RWPE2 (cell line): ENCODE measurements at regions not wholly inside any gene's neighbourhood (a gene's known extent, or its start where the extent isn't known, plus 50 kb on each side); places are given as distances from the start of the nearest gene placed in this dataset.

Source experiments
- ATAC-seq: fragments of 200-7000 bp; cut with Tn5 transposase; 3 replicates; pipeline ENCODE4 v1.9.1; 2021; ENCODE audit warnings: low read depth
- DNase-seq: peaks from one replicate; pipeline ENCODE4 v3.0.0-alpha.2; 2020; ENCODE audit warnings: low spot score
- H3K27ac ChIP-seq: fragments of 450-650 bp; 2 replicates; pipeline ENCODE4 v1.5.1; 2017; ENCODE audit warnings: mild to moderate bottlenecking; ENCODE audit not compliant: poor library complexity, severe bottlenecking
- H3K27me3 ChIP-seq: fragments of 250-450 bp; sonication (Bioruptor Pico); 2 replicates; pipeline ENCODE4 v1.5.1; 2021; ENCODE audit warnings: mild to moderate bottlenecking, moderate library complexity; ENCODE audit not compliant: insufficient read depth, poor library complexity, severe bottlenecking
- H3K36me3 ChIP-seq: fragments of 250-450 bp; sonication (Bioruptor Pico); 2 replicates; pipeline ENCODE4 v1.5.1; 2020; ENCODE audit warnings: low read depth, mild to moderate bottlenecking, moderate library complexity
- H3K4me1 ChIP-seq: fragments of 250-450 bp; sonication (Bioruptor Pico); 2 replicates; pipeline ENCODE4 v1.5.1; 2021; ENCODE audit warnings: mild to moderate bottlenecking, moderate library complexity; ENCODE audit not compliant: insufficient read depth, poor library complexity, severe bottlenecking
- H3K4me3 ChIP-seq: fragments of 250-450 bp; sonication (Bioruptor Pico); 2 replicates; pipeline ENCODE4 v1.5.1; 2021; ENCODE audit warnings: mild to moderate bottlenecking, moderate library complexity; ENCODE audit not compliant: severe bottlenecking
- H3K9me3 ChIP-seq: fragments of 250-450 bp; sonication (Bioruptor Pico); 2 replicates; pipeline ENCODE4 v1.5.1; 2021; ENCODE audit warnings: mild to moderate bottlenecking, moderate library complexity; ENCODE audit not compliant: severe bottlenecking
- CTCF ChIP-seq: fragments of 450-650 bp; IDR thresholded peaks from one replicate; pipeline ENCODE4 v1.5.1; 2017; ENCODE audit warnings: mild to moderate bottlenecking, moderate library complexity; ENCODE audit not compliant: poor library complexity, severe bottlenecking

GRCh38 chr5:144798595-144798994 lies 627.9 kb downstream of the KCTD16 start:
- no peaks in the 10 kb centered on the region for H3K9me3 ChIP-seq
- peaks cover 4% of the 10 kb centered on the region for H3K27me3 ChIP-seq
- no peaks in the 10 kb centered on the region for H3K36me3 ChIP-seq
- no peaks in the 10 kb centered on the region for H3K4me1 ChIP-seq
- ATAC-seq (no peak), DNase-seq (no peak)
- no peak overlapping the region for H3K4me3 ChIP-seq
- no peak overlapping the region for H3K27ac ChIP-seq
- TF ChIP-seq CTCF = no peak

- TF ChIP-seq CTCF = no peak
- H3K27me3 ChIP-seq = peaks cover 6% of the 10 kb centered on the region
- H3K9me3 ChIP-seq = peaks cover 2% of the 10 kb centered on the region
- H3K36me3 ChIP-seq = no peaks in the 10 kb centered on the region
- H3K27ac ChIP-seq = no peak overlapping the region
- no peaks in the 10 kb centered on the region for H3K4me1 ChIP-seq
- no peak overlapping the region for H3K4me3 ChIP-seq
- no peak for DNase-seq
- ATAC-seq = no peak
Measured at GRCh38 chr5:144794922-144795321, 624.2 kb downstream of the KCTD16 start.

GRCh38 chr5:144788556-144788955 lies 617.9 kb downstream of the KCTD16 start:
- no peak for TF ChIP-seq CTCF
- Histone ChIP-seq H3K27ac (no peak overlapping the region), H3K9me3 (peaks cover 2% of the 10 kb centered on the region), H3K27me3 (peaks cover 26% of the 10 kb centered on the region), H3K4me3 (no peak overlapping the region), H3K36me3 (no peaks in the 10 kb centered on the region), H3K4me1 (no peaks in the 10 kb centered on the region)
- DNase-seq (no peak), ATAC-seq (no peak)

GRCh38 chr5:144788046-144788445 lies 617.4 kb downstream of the KCTD16 start:
- Histone ChIP-seq H3K36me3 (no peaks in the 10 kb centered on the region), H3K4me3 (no peak overlapping the region)

More at GRCh38 chr5:144788046-144788445, 617.4 kb downstream of the KCTD16 start:
- ATAC-seq (no peak), DNase-seq (no peak)
- H3K9me3 ChIP-seq = peaks cover 2% of the 10 kb centered on the region
- no peaks in the 10 kb centered on the region for H3K4me1 ChIP-seq
- no peak for TF ChIP-seq CTCF
- H3K27ac ChIP-seq = no peak overlapping the region
- H3K27me3 ChIP-seq = peaks cover 31% of the 10 kb centered on the region
